NCI-H2196 (cell line): ENCODE measurements at regions not wholly inside any gene's neighbourhood (a gene's known extent, or its start where the extent isn't known, plus 50 kb on each side); places are given as distances from the start of the nearest gene placed in this dataset.
"Not testable (repeated sequence)": the region's sequence is repeated elsewhere in the genome, so short reads cannot be mapped to it uniquely, and the experiment has no call there.

Experiments used
- DNase-seq: peaks from one replicate; lab custom pipeline; 2025; ENCODE audit not compliant: unreplicated experiment; lab: John Stamatoyannopoulos, UW

DNA sequence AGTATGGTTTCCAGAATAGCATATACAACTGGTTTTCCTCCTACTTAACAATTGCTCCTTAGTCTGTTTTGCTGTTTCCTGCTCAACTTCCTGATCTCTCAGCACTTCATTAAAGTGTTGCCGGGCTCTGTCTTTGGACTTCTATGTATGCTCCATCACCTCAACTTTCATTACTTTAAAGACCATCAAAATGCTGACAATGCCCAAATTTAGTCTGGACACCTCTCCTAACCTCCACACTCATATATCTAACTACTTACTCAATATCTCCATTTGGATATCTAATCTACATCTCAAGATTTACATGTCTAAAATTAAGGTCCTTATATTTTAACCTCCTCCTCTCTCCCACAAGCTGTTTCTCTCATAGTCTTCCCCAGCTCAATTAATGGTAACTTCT, 54.4 kb upstream of the LGR5 start:
- DNase-seq = no peak

DNA sequence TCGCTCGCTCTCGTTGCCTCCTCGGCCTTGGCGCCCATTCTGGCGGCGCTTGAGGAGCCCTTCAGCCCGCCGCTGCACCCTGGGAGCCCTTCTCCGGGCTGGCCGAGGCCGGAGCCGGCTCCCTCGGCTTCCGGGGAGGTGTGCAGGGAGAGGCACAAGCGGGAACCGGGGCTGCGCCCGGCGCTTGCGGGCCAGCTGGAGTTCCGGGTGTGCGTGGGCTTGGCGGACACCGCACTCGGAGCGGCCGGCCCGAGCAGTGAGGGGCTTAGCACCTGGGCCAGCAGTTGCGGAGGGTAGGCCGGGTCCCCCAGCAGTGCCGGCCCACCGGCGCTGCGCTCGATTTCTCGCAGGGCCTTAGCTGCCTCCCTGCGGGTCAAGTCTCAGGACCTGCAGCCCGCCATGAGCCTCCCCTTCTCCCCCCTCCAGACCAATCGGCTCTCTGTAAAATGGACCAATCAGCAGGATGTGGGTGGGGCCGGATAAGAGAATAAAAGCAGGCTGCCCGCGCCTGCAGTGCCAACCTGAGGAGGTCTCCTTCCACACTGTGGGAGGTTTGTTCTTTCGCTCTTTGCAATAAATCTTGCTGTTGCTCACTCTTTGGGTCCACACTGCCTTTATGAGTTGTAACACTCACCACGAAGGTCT, 62.8 kb upstream of the LGR5 start:
- not testable (repeated sequence) for DNase-seq

DNA sequence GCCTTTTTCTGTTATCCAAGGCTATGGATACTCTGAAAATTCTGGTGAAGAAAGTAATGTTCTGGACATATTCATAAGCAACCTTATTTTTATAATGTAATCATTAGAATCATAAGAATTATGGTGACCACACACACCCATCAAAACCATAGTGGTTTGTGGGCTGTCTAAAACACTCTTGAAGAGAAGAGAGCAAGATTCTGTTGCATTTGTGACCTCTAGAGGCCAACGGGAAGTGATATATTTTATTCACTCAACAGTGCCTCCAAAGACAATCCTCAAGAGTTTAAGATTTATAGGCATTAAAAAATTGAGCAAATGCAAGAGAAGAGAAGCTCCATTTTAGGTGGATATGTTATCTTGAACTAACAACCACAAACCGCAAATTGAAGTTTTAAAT, 68.5 kb upstream of the LGR5 start:
- no peak for DNase-seq

DNA sequence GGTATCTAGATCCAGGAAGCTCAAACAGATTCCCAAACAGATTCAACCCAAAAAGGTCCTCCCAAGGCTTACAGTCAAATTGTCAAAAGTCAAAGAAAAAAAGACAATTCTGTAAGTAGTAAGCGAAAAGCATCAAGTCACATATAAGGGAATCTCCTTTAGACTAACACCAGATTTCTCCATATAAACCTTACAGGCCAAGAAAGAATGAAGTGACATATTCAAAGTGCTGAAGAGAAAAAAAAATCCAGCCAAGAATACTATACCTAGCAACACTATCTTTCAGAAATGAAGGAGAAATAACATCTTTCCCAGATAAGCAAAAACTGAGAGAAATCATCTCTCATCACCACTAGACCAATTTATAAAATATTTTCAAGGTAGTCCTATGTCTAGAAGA, 79.6 kb upstream of the LGR5 start:
- DNase-seq = no peak

DNA sequence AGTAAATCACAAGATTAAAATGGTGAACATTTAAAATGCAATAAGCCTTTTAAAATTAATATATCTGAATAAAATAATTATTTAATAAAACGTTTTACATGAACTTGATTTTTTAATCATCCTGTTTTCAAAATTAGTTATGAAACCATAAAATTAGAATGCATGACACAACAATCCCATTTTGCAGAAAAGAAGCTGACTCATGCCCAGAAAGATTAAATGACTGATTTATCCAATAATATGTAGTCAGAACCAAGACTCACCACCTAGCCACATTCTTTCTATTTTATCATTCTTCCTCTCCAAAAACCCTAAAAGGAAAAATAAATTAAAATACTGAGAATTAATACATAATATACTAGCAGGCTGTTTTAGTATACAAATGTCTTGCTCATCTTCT, 83.0 kb upstream of the LGR5 start:
- no peak for DNase-seq

DNA sequence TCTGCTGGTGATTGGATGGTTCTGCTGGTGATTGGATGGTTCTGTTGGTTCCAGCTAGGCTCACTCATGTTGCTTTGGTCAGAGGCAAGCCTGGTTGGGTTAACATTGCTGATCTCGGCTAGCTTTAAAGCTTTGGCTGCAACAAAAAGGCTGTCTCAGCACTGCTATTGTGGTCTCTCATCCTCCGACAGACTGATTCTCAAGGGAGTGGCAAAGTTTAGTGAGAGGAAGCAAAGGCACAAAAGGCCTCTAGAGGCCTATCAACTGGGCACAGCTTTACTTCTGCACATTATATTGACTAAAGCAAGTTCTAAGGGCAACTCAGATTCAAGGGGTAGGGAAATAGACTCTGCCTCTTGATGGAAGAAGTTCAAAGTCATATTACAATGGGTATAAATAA, 84.7 kb upstream of the LGR5 start:
- no peak for DNase-seq

DNA sequence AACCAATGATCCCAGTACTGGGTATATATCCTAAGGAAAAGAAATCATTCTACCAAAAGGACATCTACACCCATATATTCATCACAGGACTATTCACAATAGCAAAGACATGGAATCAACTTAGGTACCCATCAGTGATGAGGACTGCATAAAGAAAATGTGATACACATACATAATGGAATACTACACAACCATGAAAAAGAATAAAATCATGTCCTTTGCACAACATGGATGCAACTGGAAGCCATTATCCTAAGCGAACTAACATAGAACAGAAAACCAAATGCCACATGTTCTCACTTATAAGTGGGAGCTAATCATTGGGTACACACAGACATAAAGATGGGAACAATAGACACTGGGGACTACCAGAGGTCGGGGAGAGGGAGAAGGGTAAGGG, 86.0 kb upstream of the LGR5 start:
- no peak for DNase-seq

DNA sequence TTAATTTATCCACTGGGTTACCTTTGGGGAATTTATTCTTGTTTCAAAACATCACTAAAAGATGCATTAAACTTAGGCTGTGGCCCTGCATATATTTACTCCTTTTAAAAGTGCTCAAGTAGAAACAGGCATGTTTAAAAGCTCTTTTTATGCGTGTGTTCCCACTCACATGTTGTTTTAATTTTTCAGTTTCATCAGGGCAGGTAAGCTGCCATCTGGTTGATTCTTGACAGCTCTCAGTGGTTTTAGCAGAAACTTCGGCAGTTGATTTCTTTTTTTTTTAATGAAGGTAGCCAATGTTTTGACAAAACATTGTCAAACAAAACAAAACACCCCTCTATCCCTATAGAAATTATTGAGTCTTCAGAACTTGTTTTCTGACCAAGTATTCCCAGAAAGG, 89.6 kb upstream of the LGR5 start:
- no peak for DNase-seq

DNA sequence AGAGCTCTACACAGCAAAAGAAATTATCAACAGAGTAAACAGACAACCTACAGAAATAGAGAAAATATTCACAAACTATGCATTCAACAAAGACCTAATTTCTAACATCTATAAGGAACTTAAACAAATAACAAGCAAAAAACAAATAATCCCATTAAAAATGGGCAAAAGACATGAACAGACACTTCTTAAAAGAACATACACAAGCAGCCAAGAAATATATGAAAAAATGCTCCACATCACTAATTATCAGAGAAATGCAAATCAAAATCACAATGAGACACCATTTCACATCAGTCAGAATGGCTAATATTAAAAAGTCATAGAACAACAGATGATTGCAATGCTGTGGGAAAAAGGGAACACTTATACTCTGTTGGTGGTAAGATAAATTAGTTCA, 100.7 kb upstream of the LGR5 start:
- no peak for DNase-seq

DNA sequence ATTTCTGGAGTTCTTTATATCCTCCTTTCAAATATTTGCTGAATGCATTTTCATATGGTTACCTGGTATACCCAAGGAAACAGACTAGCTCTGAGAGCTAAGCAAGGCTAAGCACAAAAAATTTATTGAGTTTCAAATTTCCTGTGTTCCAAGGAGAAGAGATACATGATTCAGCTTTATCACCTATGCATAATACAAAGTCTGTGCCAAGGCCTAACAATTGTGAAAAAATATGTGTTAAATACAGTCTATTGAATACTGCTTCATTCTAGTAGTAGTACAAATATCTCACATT, 103.7 kb upstream of the LGR5 start:
- no peak for DNase-seq

DNA sequence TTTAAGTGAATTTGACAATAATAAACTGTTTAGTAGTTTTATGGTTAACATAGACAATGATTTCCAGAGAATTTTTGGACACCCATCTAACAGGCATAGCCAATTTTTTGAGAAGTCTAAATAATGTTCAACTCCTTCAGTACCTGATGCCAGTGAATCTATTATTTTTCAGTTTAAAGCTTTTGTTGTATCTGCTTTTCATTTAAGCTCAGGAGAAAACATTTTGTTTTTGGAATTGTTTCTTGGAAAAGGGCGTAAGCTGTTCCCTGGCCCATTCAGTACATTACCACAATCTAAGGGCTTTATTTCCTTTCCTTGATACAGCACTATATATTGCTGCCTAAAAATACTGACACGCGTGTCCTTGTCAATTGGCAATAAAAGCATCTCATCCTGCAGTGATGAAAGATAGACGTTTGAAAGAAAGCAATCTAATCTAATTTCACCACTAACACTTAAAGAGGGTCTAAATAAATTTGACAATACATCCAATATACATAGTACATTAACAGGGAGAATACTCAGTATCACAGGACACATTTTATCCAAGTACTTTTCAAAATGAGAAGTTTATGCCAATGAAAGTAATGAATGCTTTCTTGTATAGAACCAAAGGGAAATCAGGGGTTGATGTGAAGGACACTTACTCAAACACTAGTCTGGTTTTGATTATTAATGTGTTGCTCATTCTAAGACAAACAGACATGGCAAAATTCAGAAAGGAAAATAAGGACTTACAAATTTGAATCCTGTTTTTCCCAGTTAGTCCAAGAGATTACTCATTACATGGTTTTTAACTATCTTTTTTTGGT, 104.2 kb upstream of the LGR5 start:
- DNase-seq = no peak

DNA sequence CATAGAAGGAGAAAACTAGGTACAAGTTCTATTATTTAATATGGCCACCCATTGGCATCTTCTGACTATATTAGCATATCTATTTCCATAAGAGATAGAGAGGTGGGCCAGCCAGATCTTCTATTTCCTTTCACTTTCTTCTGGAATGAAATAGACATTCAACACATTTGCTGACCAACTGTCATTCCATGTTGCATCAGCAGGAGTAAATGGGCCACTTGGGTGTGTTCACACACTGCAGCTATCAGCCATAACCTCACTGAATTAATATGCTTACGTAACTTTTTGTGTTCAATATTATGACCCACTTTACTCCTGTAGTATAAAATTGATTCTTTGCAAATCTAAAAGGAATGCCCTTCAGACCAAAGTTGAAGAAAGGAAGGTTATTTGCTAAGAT, 106.2 kb upstream of the LGR5 start:
- no peak for DNase-seq

DNA sequence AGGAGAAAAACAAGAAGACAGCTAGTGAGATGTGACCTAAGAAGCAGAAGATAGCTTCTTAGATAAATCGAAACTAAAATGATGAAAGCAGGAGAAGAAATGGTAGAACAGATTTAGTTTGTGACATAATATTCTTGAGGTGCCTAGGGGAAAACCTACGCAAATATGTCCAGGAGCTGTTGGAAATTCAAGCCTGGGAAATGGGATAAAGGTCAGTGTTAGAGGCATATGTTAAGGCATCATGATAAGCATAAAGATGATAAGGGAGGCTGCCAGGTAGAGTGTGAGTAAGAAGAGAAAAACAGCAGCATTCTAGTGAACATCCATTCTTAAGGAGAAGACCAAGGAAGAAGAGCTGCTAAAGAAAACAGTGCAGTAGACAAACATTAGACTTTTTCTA, 109.6 kb upstream of the LGR5 start:
- DNase-seq = no peak

DNA sequence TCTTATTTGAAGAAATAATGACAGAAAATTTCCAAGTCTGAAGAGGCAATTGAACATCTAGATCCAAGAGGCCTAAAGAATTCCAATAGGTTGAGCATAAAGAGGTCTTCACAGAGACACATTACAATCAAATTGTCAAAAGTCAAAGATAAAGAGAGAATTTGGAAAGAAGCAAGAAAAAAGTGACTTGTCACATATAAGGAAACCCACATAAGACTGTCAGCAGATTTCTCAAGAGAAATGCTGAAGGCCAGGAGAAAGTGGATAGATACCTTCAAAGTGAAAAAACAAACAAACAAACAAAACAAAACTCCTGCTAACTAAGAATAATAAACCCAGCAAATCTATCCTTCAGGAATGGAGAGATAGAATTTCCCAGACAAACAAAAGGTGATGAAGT, 118.1 kb upstream of the LGR5 start:
- no peak for DNase-seq

DNA sequence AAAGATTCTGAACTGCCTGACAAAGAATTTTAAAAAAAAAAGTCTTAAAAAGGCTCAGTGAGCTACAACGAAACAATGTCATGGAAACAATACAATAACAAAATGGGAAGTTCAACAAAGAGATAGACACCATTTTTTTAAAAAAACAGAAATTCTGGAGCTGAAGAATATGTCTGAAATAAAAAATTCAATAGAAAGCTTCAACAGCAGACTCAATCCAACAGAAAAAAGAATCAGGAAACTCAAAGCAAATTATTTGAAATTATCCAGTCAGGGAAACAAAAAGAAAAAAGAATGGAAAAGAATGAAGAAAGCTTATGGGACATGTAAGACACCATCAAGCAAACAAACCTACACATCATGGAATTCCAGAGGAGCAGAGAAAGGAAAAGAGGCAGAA, 118.5 kb upstream of the LGR5 start:
- no peak for DNase-seq

DNA sequence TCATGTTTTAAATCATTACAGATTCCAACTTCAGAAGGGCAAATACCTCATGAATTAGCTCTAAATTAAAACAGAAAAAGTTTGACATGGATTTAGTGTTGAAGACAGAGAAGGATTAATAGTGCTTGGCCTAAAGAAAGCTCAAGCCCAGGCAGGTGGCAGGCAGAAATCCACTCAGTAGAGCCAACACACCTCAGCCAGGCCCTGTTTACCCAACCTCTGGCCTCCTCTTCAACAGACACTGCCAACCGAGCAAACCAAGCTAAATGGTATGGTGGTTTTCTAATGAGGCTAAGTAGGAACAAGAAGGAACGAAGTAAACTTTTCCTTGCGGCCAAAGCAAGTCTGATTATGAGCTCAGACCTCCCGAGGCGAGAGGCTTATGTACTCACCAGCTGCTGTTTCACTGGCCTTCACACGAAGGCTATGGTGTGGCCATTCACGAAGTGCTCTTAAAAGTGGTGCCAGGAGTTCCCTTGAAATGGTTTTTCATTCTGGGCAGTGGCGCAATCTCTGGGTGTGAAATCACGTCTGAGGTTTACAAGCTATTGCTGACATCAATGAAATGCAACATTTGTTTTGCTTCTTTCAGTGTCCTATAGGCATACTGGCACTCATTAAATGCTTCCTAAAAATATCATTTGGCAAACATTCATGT, 124.1 kb upstream of the LGR5 start:
- no peak for DNase-seq

DNA sequence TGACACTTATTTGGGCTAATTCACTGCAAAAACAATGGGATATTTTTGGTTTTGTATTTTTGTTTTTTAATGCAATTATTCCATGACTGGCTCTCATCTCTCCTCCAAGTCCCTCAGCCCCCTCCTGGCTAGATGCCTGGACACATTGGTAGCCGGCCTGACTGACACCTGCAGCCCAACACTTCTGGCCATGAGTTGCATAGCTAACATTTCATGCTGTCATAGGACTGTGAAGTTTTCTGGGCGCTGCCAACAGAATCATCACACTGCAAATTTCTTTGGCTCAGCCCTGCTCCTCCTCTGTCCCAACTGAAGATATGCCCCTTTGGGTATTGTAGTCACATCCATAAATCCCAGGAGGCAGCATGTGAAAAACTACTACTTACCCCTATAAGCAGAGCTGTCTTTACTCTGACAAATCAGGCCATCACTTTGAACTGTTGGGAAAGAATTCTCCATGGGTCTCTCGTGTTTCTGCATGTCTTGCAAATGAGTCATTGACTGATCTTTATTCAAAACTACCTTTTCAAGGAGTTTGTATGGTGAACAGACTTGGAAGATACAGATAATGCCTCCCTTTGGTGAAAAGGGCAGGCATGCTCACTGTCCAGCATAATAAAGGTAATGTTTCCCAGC, 126.7 kb upstream of the LGR5 start:
- DNase-seq = no peak

DNA sequence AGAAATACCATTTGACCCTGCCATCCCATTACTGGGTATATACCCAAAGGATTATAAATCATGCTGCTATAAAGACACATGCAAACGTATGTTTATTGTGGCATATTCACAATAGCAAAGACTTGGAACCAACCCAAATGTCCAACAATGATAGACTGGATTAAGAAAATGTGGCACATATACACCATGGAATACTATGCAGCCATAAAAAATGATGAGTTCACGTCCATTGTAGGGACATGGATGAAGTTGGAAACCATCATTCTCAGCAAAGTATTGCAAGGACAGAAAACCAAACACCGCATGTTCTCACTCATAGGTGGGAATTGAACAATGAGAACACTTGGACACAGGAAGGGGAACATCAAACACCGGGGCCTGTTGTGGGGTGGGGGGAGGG, 128.0 kb upstream of the LGR5 start:
- not testable (repeated sequence) for DNase-seq

DNA sequence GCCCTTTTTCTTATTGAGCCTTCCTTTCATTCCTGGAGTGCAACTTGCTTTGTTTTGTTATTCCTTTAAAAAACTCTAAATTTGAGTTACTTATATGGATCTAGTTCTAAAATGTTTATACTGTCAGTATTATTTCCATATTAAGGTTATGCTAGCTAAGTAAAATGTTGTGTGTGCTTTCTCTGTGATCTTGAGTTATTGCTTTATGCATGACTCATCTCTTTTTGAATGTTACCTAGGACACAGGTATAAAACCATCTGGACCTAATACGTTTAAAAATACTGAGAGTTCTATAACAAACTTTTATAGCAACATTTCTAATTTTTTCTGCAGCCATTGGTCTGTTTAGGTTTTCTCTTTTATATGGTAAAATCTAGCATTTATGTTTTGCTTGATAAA, 132.8 kb upstream of the LGR5 start:
- no peak for DNase-seq

DNA sequence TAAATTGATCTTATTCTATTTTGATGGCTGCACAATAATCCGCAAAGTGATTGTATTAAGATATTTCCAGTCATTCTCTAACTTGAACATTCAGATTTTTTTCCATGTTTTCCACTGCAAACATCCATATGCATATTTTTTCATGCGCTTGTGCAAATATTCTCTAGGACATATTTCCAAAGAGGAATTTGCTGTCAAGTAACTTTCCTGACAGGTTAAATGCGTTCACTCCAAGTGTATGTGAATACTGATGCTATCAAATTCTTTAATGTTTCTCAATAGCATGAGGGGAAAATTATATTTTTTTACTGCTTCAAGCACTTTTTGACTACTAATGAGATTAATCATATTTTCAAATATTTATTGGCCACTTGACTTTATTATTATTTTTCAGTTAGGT, 135.3 kb upstream of the LGR5 start:
- DNase-seq = no peak

DNA sequence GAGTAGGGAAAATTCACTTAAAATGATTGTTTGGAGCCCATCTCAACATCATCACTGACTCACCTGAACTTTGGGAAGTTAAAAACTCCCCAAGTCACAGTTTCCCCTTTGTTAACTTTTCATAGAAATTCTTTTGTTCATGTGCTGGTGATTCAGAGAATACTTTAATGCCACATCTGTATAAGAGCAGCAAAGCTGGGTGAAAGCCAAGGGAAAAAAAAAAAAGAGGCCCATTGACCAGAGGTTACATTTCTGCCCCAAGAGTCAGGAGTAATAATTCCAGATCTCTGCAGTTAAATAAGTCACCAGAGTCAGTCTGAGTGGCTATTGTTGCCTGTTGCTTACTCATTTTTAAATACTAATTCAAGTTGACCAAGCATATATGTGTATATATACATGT, 136.4 kb upstream of the LGR5 start:
- DNase-seq = no peak
